HG02870 (cell line): ENCODE measurements at regions not wholly inside any gene's neighbourhood (a gene's known extent, or its start where the extent isn't known, plus 50 kb on each side); places are given as distances from the start of the nearest gene placed in this dataset.
"Not testable (repeated sequence)": the region's sequence is repeated elsewhere in the genome, so short reads cannot be mapped to it uniquely, and the experiment has no call there.

ENCODE experiments used
- ATAC-seq: cut with Tn5 transposase; IDR thresholded peaks from one replicate; pipeline ENCODE4 v1.9.1; 2021; ENCODE audit warnings: mild to moderate bottlenecking, moderate library complexity; ENCODE audit not compliant: unreplicated experiment

GRCh38 chr3:193040836-193041672 is 123.4 kb upstream of the MB21D2 start:
- peak; percentile 66 for ATAC-seq

GRCh38 chr3:193046371-193046770 is 128.7 kb upstream of the MB21D2 start:
- no peak for ATAC-seq

DNA sequence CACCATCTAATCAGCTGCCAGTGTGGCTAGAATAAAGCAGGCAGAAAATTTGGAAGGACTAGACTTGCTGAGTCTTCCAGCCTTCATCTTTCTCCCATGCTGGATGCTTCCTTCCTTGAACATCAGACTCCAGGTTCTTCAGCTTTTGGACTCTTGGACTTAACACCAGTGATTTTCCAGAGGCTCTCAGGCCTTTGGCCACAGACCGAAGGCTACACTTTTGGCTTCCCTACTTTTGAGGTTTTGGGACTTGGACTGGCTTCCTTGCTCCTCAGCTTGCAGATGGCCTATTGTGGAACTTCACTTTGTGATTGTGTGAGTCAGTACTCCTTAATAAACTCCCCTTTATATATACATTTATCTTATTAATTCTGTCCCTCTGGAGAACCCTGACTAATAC is 129.8 kb upstream of the MB21D2 start:
- not testable (repeated sequence) for ATAC-seq

DNA sequence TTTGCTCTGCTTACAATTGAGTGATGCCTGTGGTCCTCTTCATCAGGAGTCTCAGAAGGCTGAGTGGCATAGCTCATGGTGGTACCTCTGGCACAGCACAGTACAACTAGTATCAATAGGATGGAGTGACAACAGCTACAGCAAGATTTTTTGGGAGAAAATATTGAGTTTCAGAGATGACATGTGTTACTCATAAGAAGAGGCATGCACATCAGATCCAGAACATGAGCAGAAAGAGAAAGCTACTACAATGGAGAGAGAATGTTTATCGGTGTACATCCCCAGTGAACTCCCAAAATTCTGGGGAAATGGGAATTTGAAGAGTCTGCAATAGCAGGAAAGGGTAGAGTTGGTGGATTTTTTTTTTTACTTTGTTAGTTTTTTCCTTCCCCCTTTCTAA is 130.5 kb upstream of the MB21D2 start:
- no peak for ATAC-seq

DNA sequence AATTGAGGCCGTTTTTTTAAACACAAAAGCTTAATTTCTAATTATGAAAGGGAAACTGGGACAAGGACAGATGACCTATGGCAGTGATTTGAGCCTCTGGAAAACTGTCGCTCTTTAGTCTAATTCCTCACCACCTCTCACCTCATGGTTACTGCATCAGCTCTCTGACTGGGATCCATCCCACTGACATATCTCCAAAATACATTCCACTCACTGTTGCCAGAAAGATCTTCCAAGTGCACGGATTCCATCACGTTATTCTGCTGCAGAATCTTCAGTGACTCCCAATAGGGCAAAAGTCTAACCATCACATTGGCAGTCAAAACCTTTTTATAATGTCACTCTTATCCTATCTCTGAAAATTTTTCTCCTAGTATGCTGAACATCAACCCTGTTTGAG is 132.3 kb upstream of the MB21D2 start:
- ATAC-seq = no peak

GRCh38 chr3:193051314-193051713 is 133.7 kb upstream of the MB21D2 start:
- ATAC-seq = no peak

GRCh38 chr3:193052354-193053045 is 134.8 kb upstream of the MB21D2 start:
- no peak for ATAC-seq

DNA sequence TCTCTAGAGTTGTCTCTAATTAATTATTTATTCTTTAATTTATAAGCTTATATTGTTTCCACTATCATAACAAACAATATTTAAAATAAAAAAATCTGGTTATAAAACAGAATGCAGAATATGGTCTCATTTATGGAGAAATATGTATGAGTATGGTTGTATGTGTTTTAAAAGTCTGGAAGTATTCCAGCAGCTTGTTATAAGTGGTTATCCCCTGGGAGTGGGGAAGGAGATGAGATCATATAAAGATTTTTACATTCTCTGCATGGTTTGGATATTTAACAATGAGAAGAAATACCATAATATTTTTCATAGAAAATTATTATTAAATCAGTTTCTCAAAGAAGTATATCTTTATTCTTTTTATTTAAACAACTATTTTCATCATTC is 135.4 kb upstream of the MB21D2 start:
- ATAC-seq = no peak

GRCh38 chr3:193055352-193055751 is 137.7 kb upstream of the MB21D2 start:
- no peak for ATAC-seq

GRCh38 chr3:193057616-193058015 is 140.0 kb upstream of the MB21D2 start:
- no peak for ATAC-seq

GRCh38 chr3:193060748-193061546 is 143.3 kb upstream of the MB21D2 start:
- ATAC-seq = no peak

DNA sequence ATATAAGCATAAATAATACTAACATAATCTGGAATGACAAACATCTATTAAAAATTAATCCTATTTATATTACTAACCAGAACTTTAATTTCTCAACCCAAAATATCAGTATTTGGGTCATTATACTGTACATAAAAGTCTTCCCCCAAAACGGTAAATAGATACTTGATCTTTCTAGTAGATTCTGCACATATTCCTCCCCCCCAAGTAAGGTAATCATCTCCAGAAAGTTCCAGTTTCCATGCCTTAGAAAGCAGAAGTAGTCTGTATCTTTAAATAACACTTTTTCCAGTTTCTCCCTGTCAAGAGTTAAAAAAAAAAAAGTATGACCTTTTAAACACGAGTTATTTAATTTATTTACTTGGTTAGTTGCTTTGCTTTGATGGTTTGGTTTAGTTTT is 150.7 kb upstream of the MB21D2 start:
- ATAC-seq = no peak

DNA sequence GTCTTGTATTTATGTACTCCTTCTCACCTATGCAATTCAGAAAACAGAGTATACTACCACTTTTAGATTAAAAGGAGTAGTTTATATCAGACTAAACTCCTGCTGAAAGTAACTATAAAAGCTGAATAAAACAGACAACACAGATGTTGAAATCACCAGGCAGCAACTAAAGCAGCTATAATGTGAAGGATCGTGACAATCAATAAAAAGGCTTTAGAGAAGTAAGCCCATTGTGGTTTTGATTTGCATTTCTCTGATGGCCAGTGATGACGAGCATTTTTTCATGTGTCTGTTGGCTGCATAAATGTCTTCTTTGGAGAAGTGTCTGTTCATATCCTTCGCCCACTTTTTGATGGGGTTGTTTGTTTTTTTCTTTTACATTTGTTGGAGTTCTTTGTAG is 152.1 kb upstream of the MB21D2 start:
- ATAC-seq = not testable (repeated sequence)

- no peak for ATAC-seq
Measured at GRCh38 chr3:193078996-193079753, 161.5 kb upstream of the MB21D2 start.

GRCh38 chr3:193080821-193081365 is 160.1 kb upstream of the PLAAT1 start:
- no peak for ATAC-seq

GRCh38 chr3:193085655-193086054 is 155.4 kb upstream of the PLAAT1 start:
- ATAC-seq = no peak

DNA sequence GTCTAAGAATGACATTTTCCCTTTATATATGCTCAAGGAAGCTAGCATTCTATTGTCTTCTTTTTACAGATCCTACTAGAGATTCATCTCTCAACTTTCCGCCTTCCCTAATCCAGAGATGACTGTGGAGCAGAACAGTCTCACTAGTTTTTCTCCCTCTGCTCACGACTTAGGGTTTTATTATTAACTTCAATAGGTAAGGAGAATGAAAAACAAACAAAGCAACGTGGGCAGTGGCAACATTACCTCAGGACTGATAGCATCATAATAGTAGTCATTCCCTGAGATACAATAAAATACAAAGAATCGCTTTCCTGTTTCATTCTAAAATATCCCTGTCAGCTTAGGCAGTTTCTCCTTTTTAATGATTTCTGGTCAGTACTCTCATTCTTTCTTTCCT is 154.3 kb upstream of the PLAAT1 start:
- no peak for ATAC-seq

- no peak for ATAC-seq
Measured at GRCh38 chr3:193087336-193087735, 153.7 kb upstream of the PLAAT1 start.

- ATAC-seq = no peak
Measured at GRCh38 chr3:193095366-193095765, 145.7 kb upstream of the PLAAT1 start.

DNA sequence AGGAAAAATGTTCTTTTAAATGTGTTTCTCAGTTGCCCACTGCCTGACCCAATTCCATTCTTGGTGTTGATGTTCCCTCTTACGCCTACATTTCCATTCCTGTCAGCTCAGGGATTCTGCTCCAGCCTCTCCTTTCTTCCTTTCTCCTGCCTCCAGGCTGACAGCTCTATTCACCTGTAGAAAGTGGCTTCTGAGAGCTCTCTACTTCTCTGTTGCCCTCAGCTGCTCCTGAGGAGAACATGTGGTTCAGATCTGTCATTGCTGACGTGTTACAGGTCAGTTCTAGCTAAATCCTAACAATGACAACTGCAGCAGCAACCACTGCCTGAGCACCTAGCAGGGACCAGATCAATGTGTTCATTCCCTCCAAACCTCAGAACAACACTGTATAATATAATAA is 144.9 kb upstream of the PLAAT1 start:
- no peak for ATAC-seq
